Thoracic aorta (tissue), 2 donors: ENCODE measurements at regions not wholly inside any gene's neighbourhood (a gene's known extent, or its start where the extent isn't known, plus 50 kb on each side); places are given as distances from the start of the nearest gene placed in this dataset.

Experiments used
- ATAC-seq: fragments of 150-250 bp; one replicate; pipeline ENCODE4 v1.8.0; 2017; ENCODE audit warnings: low read depth; ENCODE audit not compliant: insufficient number of reproducible peaks, low FRiP score
- DNase-seq: peaks from one replicate; pipeline ENCODE4 v3.0.0-alpha.2; 2020; ENCODE audit warnings: low spot score
- H3K27ac ChIP-seq, 2 donors: fragments of 200-600 bp; sonication (generic); 1 replicate in 1 of 2; 2 replicates in 1 of 2; pipeline ENCODE4 v1.5.1; 2016; ENCODE audit warnings: mild to moderate bottlenecking in 2 of 2, moderate library complexity in 2 of 2
- H3K27me3 ChIP-seq: fragments of 200-600 bp; sonication (generic); replicated peaks from 2 replicates; pipeline ENCODE4 v1.6.0; 2016; ENCODE audit warnings: mild to moderate bottlenecking; ENCODE audit not compliant: insufficient read depth
- H3K36me3 ChIP-seq: fragments of 200-600 bp; sonication (generic); one replicate; pipeline ENCODE4 v1.5.1; 2016
- H3K4me1 ChIP-seq, 2 donors: fragments of 200-600 bp; sonication (generic); 1 replicate in 1 of 2; 2 replicates in 1 of 2; pipeline versions ENCODE4 v1.5.1 to v1.6.0; 2016; ENCODE audit warnings: low read depth in 2 of 2, mild to moderate bottlenecking in 1 of 2; ENCODE audit not compliant: control insufficient read depth in 1 of 2
- H3K4me3 ChIP-seq: fragments of 200-600 bp; sonication (generic); 2 replicates; pipeline ENCODE4 v1.5.1; 2016; ENCODE audit warnings: mild to moderate bottlenecking
- H3K9me3 ChIP-seq: fragments of 200-600 bp; sonication (generic); 2 replicates; pipeline ENCODE4 v1.5.1; 2016
- TF ChIP-seq, protein P1 (sequence below): fragments of 200-600 bp; sonication (generic); IDR thresholded peaks from one replicate; pipeline ENCODE4 v1.5.1; 2019; ENCODE audit warnings: antibody characterized with exemption

DNA sequence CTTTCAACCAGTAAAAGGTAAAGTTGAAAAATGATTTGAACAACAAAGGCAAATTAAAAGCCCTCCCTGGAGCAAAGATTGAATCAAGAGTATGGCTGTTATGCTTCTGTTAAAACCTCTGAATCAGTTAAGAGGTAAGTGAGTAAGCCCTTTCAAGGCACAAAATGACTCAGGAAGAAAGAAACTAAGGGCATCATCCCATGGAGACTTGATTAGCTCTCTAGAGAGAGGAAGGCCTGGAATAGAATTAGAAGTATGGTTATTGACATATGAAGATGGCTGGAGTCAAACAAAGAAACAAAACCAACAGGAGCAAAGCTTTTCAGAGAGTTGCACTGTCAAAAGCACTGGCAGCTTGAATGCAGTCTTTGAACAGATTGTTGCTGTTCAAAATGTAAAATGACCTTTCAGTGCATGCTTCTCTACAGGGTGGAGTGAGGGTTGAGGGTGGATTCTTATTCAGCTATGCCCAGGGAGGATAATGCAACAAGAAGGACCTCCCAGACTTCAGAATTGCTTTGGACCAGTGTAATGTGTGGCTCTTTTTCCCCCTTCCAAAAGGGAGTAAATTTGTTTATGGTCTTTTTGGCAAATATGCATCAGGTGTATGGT is 365.5 kb downstream of the GBA3 start:
- ATAC-seq: no peak
- DNase-seq: no peak
- TF ChIP-seq, protein P1, sequence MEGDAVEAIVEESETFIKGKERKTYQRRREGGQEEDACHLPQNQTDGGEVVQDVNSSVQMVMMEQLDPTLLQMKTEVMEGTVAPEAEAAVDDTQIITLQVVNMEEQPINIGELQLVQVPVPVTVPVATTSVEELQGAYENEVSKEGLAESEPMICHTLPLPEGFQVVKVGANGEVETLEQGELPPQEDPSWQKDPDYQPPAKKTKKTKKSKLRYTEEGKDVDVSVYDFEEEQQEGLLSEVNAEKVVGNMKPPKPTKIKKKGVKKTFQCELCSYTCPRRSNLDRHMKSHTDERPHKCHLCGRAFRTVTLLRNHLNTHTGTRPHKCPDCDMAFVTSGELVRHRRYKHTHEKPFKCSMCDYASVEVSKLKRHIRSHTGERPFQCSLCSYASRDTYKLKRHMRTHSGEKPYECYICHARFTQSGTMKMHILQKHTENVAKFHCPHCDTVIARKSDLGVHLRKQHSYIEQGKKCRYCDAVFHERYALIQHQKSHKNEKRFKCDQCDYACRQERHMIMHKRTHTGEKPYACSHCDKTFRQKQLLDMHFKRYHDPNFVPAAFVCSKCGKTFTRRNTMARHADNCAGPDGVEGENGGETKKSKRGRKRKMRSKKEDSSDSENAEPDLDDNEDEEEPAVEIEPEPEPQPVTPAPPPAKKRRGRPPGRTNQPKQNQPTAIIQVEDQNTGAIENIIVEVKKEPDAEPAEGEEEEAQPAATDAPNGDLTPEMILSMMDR: no peak

DNA sequence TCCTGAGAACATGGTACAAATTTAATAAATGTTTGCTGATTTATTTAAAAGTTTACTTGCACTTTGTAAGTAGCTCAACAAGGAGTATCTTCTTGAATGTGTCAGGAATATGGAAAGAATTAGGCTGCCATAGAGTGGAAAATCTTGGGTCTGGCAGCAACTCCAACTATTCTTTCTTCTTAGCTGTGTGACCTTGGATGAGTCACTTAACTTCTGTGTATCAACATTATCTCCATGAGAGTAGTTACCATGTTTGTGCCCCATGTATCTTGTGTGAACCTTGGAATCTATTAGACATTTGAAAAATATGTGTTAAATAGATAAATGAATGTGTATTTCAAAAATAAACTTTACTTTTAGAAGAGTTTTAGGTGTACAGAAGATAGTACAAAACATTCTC is 348.8 kb downstream of the GBA3 start:
- ATAC-seq: no peak
- H3K4me1 ChIP-seq: no peaks in the 10 kb centered on the region
- TF ChIP-seq, protein P1: no peak
- DNase-seq: no peak
- H3K9me3 ChIP-seq: no peaks in the 10 kb centered on the region
- no peak overlapping the region for H3K27ac ChIP-seq
- no peaks in the 10 kb centered on the region for H3K27me3 ChIP-seq
- H3K4me3 ChIP-seq: no peak overlapping the region
- H3K36me3 ChIP-seq: no peaks in the 10 kb centered on the region

More for the DNA sequence above, 365.5 kb downstream of the GBA3 start:
- no peaks in the 10 kb centered on the region for H3K4me1 ChIP-seq
- H3K9me3 ChIP-seq: no peaks in the 10 kb centered on the region
- H3K36me3 ChIP-seq: no peaks in the 10 kb centered on the region
- no peak overlapping the region for H3K4me3 ChIP-seq
- H3K27me3 ChIP-seq: no peaks in the 10 kb centered on the region
- no peak overlapping the region for H3K27ac ChIP-seq

DNA sequence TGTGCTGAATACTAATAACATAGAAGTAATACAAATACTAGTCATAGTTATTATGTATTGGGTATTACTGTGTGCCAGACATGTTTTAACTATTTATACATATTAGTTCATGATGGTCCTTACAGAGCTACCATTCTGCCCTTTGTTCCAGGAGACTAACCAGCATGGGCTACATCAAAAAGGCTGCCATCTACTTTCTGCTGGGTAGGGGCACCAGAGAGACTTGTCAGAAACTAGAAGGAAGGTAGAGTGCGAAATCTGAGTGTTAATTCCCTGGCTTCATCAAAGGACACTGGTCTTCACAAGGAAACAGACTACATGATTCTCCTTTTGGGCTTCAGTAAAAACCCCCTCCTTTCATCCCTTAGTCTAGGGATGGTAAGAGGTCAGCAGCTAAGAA is 347.8 kb downstream of the GBA3 start:
- H3K4me3 ChIP-seq: no peak overlapping the region

DNA sequence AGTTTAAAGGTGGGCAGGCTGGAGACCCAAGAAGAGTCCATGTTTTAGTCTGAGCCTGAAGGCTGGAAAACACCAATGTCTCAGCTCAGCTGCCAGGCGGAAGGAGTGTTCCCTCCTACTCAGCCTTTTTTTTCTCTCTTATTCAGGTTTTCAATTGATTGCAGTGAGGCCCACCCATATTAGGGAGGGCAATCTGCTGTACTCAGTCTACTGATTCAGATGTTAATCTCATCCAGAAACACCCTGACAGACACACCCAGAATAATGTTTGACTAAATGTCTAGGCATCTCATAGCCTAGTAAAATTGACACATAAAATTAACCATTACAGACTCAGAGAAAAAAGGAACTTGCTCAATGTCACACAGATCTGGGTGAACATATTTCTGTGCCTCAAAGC is 347.1 kb downstream of the GBA3 start:
- TF ChIP-seq, protein P1: no peak
- no peak overlapping the region for H3K4me3 ChIP-seq
- H3K27me3 ChIP-seq: no peaks in the 10 kb centered on the region
- ATAC-seq: no peak
- H3K36me3 ChIP-seq: no peaks in the 10 kb centered on the region
- no peaks in the 10 kb centered on the region for H3K9me3 ChIP-seq
- no peak for DNase-seq
- no peaks in the 10 kb centered on the region for H3K4me1 ChIP-seq
- H3K27ac ChIP-seq: no peak overlapping the region

More for the DNA sequence above, 347.8 kb downstream of the GBA3 start:
- TF ChIP-seq, protein P1: no peak
- H3K9me3 ChIP-seq: no peaks in the 10 kb centered on the region
- H3K36me3 ChIP-seq: no peaks in the 10 kb centered on the region
- no peaks in the 10 kb centered on the region for H3K4me1 ChIP-seq
- DNase-seq (no peak), ATAC-seq (no peak)
- H3K27ac ChIP-seq: no peak overlapping the region
- H3K27me3 ChIP-seq: no peaks in the 10 kb centered on the region

DNA sequence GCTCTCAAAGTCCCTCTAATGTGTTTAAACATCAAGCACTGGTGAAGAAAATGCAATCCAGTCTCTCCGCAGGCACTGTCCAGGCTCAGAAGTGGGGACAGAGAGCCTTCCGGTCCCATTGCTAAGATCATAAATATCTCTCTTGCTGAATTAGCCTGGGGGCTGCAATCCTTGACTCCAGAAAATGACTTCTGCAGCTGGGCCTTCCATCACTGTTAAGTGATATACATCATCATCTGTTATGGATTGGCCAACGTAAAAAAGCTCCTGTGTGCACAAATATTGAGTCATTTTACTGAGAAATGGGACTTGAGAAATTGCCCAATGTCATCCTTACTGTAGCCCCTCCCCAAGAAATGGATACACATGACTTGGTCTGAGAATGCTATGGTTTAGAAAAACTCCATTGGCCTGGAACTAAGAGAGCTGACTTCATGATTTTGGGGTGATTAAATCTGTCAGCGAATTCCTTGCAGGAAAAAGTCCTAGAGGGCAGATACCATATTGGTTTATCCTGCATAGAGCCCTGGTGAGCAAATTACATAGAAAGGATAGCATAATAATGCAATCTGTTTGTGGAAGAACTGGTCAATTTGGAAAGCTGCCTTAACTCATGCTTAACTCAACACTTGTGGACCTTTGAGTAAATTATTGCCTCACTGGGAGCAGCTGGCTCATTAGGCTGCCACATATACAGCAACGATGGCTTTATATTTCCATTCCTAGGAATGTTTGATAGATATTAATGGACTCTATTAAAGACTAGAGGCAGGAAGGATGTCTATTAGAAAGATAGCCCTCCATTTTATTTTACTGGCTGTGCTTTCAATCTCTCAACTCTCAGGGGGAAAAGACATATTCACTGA is 346.1 kb downstream of the GBA3 start:
- Histone ChIP-seq H3K27ac (no peak overlapping the region), H3K4me3 (no peak overlapping the region), H3K4me1 (no peaks in the 10 kb centered on the region), H3K9me3 (no peaks in the 10 kb centered on the region), H3K36me3 (no peaks in the 10 kb centered on the region), H3K27me3 (no peaks in the 10 kb centered on the region)
- DNase-seq: no peak
- ATAC-seq: no peak
- TF ChIP-seq, protein P1: no peak
